Skeletal muscle cell (primary cell): ENCODE measurements at regions not wholly inside any gene's neighbourhood (a gene's known extent, or its start where the extent isn't known, plus 50 kb on each side); places are given as distances from the start of the nearest gene placed in this dataset.
"Not testable (repeated sequence)": the region's sequence is repeated elsewhere in the genome, so short reads cannot be mapped to it uniquely, and the experiment has no call there.

Experiments used
- DNase-seq: peaks from one replicate; pipeline ENCODE4 v3.0.0-alpha.2; 2010; ENCODE audit warnings: low read depth
- H3K4me3 ChIP-seq: 2 replicates; pipeline ENCODE4 v1.5.1; 2011; ENCODE audit warnings: low read depth, mild to moderate bottlenecking, control low read depth, low read length, moderate library complexity

DNA sequence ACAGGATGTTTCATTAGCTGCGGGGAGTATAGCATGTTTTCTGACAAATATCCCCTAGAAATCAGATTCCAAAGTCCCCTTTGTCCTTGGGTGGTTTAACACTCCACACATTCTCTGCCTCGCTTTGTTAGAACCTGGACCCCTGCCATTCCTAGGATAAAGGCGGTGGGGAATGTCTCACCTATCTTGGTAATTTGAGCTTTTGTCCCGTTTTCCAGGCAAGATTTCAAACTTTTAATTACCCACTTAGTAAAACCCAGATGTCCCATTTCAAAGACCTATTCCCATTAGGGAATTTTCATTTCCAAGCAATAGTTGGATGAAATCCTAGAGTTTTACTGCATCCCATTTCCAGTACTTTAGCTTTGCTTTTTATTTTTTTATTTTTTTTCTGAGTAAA is 501.0 kb upstream of the MAP3K7 start:
- H3K4me3 ChIP-seq, result no peak overlapping the region
- no peak for DNase-seq

DNA sequence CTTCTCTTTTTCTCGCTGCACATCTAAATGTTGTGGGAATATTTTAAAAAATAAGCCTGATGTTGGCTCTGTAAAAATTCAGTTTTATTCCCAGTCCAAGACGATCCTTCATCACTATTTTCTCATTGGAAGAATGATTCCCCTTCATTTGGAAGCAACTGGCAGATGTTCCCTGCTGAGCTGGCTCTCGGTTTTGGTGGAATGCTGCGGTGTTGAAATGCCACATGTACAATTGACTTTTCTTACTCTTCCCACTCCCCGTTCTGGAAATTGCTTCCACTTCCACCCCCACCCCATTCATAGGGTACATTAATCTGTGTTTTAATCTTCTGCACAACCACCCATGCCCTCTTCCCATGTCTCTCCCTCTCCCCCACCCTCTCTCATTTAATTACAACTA is 496.3 kb upstream of the MAP3K7 start:
- DNase-seq, result no peak
- H3K4me3 ChIP-seq, result no peak overlapping the region

DNA sequence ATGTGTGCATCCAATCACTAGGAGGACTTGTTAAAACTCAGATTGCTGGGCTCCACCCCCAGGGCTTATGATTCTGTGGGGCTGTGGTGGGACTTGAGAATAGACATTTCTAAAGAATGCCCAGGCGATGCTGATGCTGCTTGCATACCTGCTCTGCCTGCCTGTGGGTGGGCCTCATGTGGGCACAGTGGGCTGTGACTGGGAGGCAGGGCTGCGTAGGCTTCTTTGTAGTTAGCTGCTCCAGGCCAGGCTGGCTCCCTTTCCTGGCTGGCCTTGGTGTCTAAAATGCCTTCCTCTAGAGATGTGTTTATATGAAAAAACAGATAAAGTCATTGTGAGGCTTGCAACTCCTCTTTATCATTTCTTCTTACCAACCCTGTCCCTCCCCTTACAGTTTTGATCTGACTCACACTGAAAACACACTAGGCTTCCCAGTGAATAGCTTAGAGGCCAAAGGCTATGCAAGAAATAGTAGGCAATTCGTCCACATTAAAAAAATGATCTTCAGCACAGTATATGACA is 495.5 kb upstream of the MAP3K7 start:
- no peak for DNase-seq
- H3K4me3 ChIP-seq, result no peak overlapping the region

DNA sequence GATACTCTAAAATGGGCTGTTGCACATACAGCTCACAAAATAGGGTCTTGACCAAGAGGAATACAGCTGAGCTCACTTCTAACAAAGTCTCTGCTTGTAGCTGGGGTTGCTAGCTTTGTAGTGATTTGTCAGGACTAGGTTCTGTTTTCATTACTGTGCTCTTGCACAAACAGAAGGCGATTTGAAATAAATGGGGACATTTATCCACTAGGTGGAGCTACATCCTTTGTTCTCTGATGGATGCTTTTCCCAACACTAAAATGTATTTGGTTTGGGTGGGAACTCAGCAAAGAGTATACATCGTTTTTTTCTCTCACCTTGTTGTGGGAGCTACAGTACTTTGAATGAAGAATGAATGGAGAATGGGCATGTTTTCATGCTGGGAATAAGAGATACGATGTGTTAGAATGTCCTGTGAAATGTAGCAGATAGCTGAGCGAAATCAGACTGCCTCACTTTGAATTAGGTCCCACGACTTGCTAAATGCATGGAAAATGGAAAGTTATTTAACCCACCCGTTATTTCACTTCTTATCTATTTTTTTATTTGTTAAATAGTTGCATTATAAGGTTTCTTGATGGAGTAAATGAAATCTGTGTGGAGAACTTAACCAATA is 494.7 kb upstream of the MAP3K7 start:
- no peak for DNase-seq
- H3K4me3 ChIP-seq, result no peak overlapping the region

DNA sequence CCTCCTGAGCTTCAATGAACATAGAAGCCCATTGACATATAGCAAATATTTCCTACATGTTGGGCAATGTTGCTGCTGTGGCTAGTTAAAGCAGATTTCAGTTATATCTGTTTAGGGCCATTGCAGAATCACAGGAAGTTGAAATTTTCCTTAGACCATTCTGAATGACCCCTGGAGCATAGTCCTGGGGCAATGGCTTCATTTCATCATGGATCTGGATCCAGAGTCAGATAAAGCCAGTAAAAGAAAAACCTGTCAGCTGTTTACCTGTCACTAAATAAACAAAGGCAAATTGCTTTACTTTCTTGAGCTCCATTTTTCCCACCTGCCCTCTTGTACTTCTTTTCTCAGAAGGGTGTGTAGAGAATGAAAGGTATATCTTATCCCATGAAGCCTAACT is 494.0 kb upstream of the MAP3K7 start:
- no peak for DNase-seq
- H3K4me3 ChIP-seq, result no peak overlapping the region

DNA sequence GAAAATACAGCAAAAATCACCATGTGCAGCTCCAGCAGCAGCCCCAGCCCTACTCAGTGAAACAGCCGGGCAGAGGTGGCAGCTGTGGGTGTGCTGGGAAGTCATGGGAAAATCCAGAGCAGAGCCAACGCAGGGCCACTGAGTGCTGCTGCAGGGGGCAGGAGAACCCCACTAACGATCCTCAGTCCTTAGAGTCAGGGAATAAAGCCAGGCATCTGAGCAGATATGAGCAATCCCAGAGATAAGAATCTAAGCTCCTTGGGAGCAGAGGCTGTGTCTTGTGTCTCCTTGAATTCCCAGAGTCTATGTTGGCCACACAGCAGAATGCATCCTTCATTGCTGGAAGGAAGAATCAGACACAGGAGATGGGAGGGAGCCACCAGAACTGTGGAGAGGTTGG is 493.1 kb upstream of the MAP3K7 start:
- DNase-seq, result no peak
- H3K4me3 ChIP-seq, result no peak overlapping the region

DNA sequence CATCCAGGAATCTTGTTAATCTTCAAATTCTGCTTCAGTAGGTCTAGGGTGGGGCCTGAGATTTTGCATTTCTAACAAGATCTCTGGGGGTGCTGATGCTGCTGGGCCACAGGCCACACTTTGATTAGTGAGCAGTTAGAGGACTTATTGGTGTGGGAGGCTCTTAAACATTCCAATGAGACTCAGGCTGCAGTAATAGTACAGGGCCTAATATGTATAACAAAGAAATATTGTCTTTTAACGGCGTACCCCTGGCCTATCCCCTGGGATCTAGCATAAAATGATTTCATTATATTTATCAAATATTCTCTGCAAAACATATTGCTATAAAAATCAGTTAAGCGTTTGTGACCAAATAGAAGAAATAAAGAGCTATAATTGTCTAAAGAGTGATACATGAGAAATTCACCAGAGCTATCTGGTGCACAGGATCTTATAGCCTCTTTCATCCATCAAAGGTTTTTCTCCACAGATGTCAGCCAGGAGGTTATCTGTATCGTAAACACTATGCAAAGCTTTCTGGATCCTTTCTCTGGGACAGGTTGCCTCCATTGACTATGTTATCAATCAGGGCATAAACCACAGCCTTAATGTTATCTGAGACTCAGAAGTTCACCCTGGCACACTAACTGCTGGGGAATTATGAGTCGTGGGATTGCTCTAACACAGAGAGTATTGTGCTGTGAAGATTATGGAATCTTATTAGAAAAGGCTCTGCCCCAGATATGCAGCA is 488.5 kb upstream of the MAP3K7 start:
- no peak for DNase-seq
- H3K4me3 ChIP-seq, result no peak overlapping the region

DNA sequence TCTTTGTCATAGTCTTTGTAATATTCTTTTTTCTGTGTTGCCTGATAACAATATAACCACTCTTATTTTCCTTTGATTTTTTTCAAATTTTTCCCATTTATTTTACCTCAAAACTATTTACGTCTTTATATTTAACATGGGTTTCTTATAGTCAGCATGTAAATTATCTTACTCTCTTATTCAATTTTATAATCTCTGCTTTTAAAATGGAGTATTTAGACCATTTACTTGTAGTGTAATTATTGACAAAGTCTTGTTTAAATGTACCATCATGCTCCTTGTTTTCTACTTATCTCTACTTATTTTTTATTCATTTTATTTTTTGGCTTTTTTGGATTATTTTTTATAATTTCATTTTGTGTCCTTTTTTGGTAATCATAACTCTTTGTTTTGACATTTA is 476.5 kb upstream of the MAP3K7 start:
- H3K4me3 ChIP-seq, result no peak overlapping the region
- no peak for DNase-seq

DNA sequence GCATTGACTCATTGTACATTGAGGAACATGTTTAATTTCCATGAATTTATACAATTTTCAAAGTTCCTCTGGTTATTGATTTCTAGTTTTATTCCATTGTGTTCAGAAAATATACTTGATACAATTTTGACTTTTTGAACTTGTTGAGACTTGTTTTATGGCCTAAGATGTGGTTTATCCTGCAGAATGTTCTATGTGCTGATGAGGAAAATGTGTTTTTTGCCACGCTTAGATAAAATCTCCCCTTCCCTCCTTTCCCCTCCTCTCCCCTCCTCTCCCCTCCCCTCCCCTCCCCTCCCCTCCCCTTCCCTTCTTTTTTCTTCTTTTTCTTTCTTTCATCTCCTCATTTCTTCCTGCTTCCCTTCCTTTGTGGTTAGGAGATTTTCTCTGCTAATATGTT is 470.8 kb upstream of the MAP3K7 start:
- no peak overlapping the region for H3K4me3 ChIP-seq
- DNase-seq, result no peak

DNA sequence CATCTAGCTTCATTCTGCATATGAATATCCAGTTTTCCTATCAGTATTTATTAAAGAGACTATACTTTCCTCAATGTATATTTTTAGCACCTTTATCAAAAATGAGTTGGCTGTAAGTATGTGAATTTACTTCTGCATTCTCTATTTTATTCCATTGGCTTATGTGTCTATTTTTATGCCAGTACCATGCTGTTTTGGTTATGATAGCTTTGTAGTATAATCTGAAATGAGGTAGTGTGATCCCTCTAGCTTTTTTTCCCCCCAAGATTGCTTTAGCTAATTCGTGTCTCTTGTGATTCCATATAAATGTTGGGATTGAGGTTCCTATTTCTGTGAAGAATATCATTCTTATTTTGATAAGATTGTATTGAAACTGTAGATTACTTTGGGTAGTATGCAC is 469.1 kb upstream of the MAP3K7 start:
- no peak for DNase-seq
- H3K4me3 ChIP-seq, result no peak overlapping the region

DNA sequence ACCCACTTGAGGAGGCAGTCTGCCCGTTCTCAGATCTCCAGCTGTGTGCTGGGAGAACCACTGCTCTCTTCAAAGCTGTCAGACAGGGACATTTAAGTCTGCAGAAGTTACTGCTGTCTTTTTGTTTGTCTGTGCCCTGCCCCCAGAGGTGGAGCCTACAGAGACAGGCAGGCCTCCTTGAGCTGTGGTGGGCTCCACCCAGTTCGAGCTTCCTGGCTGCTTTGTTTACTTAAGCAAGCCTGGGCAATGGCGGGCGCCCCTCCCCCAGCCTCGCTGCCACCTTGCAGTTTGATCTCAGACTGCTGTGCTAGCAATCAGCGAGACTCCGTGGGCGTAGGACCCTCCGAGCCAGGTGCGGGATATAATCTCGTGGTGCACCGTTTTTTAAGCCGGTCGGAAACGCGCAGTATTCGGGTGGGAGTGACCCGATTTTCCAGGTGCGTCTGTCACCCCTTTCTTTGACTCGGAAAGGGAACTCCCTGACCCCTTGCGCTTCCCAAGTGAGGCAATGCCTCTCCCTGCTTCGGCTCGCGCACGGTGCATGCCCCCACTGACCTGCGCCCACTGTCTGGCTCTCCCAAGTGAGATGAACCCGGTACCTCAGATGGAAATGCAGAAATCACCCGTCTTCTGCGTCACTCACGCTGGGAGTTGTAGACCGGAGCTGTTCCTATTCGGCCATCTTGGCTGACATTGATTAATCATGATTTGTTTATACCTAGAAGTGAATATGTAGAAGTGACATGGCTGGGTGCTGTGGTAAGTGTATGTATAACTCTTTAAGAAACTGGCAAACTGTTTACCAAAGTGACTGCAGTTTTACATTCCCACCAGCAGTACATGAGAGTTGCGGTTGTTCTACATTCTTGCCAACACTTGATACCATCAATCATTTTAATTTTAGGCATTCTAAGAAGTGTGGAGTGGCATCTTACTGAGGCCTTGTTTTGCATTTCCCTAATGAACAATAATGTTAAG is 465.9 kb upstream of the MAP3K7 start:
- not testable (repeated sequence) for H3K4me3 ChIP-seq, DNase-seq

DNA sequence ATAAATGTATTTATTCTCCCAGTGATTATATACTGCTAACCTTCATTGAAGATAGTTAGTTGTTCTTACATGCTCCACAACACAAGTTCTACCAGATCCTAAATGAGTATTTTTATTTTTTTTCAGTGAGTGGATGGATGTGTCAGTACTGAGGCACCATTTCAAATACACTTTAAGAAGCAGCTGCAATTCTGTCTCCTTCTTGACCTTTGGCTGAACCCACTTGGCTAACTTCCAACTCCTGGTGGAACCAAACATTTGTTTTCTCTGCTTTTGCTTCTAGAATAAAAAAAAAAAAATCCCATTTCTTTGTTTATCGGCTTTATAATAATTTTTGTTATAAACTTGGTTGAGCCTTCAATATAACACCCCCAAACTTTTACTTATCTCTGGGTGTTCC is 458.3 kb upstream of the MAP3K7 start:
- no peak for DNase-seq

DNA sequence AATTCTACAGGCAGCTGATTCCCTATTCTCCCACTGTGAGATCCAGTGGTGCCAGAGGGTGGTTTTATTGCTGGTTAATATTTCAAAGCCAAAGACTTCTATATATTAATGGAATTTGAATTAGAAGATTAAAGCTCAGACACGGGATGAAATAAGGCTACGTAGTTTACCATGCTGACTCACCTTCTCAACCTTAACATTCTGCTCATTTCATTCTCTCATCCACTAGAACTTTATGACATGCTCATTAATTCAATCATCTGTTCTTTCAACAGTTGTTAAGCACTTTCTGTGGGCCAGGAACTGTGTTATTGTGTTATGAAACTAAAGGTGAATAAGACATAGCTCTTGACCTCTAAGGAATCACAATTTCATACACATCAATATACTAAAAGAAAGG is 456.9 kb upstream of the MAP3K7 start:
- DNase-seq, result no peak
- H3K4me3 ChIP-seq, result no peak overlapping the region

More for the DNA sequence above, 458.3 kb upstream of the MAP3K7 start:
- H3K4me3 ChIP-seq, result no peak overlapping the region

DNA sequence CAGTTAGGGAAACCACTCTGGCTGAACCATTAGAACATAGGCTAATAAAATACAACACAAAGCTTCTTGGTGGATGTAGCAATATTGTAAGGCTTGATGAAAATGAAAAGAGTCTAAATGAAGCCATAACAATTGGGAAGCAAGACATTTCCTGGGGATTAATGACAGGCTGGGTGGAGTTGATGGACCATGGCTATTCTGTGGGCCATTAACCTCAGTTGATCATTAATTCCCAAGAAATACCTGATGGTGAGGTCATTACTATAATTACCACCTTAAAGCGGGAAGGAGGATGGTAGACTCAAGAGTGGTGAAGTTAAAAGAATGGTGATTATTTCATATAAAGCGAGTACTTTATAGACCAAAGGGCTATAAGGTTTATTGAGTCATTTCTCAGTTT is 455.8 kb upstream of the MAP3K7 start:
- H3K4me3 ChIP-seq, result no peak overlapping the region
- DNase-seq, result no peak

DNA sequence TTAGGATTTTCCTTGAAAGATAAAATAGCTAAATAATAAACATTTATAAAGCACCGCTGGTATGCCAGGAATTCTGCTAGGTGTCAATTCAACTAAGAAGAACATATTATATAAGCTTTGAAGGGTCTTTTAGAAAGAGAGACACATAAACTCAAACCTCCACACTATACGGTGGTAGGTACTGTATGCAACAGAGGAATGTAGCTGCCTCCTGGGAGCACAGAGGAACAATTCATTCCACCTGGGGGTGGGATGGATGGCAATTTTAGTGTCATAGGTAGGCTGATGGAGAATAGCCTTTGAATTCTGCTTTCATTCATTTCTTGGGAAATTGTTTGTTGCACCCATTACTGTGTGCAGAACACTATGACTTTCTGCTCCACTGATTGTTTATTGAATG is 447.1 kb upstream of the MAP3K7 start:
- no peak for DNase-seq

DNA sequence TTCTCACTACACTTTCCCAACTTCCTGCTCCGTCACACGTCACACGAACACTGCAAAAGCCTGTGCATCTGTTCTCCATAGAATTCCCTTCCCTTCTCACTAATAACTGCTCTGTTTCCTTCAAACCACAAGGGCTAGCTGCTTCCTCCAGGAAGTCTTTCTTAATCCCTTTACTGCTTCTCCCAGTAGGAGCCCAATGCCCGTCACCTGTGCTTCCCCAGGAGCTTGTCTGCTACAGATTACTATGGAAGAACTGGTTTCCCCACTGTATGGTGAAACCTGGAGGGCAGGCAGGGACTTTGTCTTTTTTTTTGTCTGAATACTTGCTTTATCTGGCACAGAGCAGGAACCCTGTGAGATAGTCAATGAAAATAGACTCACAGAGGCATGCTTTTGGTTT is 444.7 kb upstream of the MAP3K7 start:
- DNase-seq, result no peak
- no peak overlapping the region for H3K4me3 ChIP-seq

More for the DNA sequence above, 447.1 kb upstream of the MAP3K7 start:
- H3K4me3 ChIP-seq, result no peak overlapping the region

DNA sequence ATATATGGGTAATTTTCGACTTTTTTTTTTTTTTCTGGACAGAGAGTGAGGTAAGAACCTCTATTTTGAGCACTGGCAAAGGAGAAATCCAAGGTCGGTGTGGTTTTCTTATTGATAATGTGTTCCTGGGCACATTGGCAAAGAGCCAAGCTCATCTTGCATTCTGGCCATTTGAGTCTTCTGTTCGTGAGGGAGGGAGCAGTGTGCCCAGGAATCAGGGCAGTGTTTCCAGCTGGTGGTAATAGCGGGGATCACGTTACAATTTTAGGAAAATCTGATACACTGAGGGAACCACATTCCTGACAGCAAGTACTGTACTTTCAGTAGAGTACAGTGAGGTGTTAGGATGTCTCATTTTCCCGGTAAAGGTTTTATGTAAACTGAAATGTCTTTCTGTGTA is 442.3 kb upstream of the MAP3K7 start:
- H3K4me3 ChIP-seq, result no peak overlapping the region
- no peak for DNase-seq

DNA sequence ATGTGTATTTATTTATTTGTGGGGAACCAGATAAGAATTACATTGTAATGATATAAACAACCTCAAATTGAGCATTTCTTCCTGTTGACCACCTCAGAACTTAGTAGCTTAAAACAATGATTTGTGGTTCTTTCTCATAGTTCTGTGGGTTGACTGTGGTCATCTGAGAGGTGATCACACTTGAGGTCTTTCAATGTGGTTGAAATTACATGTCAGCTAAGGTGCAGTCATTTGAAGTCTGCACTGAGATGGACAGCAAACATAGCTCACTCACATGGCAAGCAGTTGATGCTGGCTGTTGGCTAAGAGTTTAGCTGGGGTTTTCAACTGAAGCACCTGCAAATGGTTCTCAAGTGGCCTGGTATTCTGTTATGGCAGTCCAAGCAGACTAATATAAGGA is 436.7 kb upstream of the MAP3K7 start:
- no peak overlapping the region for H3K4me3 ChIP-seq
- no peak for DNase-seq

DNA sequence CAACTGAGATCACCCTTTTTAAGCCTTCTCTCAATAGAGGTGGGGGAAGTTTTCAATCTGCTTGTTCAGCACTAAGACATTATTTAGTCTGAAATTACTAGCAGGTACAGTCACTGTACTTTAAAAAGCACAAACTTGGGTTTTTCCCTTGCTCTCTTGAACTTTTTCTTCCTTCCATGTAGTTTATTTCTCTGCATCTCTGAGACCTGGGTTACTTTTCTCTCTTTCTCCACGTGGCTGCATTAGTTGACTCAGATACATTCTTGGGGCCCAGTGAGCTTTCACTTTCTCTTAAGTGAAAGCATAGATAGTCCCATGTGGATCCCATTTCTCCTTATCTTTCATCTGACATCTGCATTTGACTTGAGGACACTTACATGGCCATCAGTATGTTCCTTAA is 433.9 kb upstream of the MAP3K7 start:
- no peak overlapping the region for H3K4me3 ChIP-seq
- no peak for DNase-seq

DNA sequence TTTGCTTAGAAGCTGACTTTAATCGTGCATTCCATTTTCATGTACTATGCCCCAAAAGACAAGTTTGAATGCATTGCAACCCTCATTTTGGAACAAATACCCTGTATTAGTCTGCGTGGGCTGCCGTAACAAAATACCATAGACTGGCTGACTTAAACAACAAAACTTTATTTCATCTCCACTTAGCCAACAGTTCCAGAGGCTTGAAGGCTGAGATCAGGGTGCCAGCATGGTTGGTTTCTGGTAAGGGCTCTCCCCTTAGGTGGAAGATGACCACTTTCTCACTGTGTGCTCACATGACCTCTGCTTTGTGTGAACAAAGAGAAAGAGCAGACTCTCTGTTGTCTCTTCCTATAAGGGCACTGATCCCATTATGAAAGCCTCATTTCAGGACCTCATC is 431.7 kb upstream of the MAP3K7 start:
- no peak overlapping the region for H3K4me3 ChIP-seq
- no peak for DNase-seq
